DLD1 (cell line): ENCODE measurements at regions not wholly inside any gene's neighbourhood (a gene's known extent, or its start where the extent isn't known, plus 50 kb on each side); places are given as distances from the start of the nearest gene placed in this dataset.

Source experiments
- in situ Hi-C: cut with HindIII; loops from 2 replicates; pipeline ENCODE4 v1.10.0; 2017; ENCODE audit warnings: low sequenced_read_pairs

- in situ Hi-C loops: no loop called here
Measured at GRCh38 chr15:77742127-77742526, 109.4 kb upstream of the LINGO1 start.

DNA sequence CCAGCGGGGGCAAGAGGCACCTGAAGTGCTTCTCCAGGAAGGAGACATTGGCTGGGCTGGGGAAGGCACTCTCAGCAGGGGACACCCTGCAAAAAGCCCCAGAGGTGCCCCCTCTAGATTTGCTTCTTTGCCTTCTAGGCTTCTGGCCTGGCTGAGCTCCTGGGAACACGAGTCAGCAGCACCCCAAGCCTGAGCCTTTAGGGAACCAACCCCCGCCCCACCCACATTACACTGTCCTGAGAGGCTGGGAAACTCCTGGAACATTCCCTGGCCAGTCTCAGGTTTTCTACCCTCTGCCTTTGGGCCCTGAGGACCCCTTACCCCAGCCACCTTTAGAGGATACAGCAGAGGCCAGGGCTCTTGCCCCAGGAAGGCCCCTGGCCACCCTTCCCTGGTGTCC, 108.4 kb upstream of the LINGO1 start:
- in situ Hi-C loops: no loop called here

DNA sequence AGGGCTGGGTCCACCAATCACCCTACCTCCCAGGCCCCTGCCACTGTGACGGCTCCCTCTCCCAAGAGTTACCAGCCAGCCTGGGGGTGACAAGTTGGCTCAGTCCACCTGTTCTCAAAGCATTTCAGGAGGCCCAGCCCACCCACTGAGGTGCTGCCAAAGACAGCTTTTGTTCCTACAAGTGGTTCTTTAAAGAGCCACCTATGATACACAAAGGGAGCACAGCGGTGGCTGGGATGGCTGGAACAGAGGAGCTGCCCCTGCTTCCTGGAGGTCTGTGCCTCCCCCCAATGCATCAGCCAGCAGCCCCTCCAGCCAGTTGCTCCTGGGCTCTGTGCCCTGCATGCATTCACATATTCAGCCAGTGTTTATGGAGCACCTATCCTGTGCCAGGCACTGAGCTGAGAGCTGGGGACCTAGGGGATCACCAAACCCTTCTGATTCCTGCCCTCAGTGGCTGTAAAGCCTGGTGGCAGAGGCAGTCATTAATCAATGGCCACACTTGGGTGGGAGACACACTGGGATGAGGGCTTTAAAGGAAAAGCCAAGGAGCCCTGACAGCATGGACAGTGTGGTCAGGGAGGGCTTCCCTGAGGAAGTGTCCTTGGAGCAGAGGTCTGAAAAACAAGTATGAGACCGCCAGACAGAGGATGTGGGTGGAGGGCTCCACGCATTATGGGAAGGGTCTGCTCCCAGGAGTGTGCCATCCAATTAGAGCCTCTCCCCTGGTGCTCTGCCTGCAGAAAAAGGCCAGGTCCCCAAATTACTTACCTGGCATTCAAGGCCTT, 107.1 kb upstream of the LINGO1 start:
- in situ Hi-C loops: no loop called here

- in situ Hi-C loops: no loop called here
Measured at GRCh38 chr15:77738441-77739302, 106.0 kb upstream of the LINGO1 start.

DNA sequence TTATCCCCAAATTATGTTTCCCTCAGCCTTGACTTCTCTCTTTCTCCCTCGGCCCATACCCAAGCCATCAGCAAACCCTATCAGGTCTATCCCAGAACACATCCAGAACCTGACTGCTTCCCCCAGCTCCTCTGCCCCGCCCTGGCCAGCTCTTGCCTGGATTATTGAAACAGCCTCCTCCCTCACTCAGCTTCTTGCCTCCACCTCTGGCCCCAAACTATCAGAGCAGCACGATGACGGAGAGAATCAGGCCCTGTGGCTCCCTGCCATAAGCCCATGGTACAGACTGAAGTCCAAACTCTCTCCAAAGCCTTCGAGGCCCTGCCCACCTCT, 105.3 kb upstream of the LINGO1 start:
- in situ Hi-C loops: no loop called here

- in situ Hi-C loops: no loop called here
Measured at GRCh38 chr15:77737238-77738037, 104.7 kb upstream of the LINGO1 start.

DNA sequence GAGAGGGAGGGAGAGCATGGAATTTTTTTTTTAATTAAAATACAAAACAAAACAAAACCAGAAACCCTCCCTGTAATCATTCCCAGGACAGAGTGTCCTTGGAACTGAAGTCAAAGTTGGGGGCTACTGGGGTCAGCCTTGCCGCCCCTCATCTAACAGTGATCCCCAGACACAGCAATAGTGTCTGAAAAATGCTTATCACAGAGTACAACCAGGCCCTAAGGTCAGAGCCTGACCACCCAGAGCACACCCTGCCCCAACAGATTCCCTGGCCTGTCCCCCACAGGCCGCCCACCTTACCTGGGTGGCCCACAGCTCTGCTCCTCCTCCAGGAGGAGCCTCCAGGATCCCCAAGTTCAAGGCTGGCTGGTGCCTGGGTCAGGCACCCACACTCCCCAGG, 101.6 kb upstream of the LINGO1 start:
- in situ Hi-C loops: no loop called here

GRCh38 chr15:77733579-77734300, 101.0 kb upstream of the LINGO1 start:
- in situ Hi-C loops: no loop called here

DNA sequence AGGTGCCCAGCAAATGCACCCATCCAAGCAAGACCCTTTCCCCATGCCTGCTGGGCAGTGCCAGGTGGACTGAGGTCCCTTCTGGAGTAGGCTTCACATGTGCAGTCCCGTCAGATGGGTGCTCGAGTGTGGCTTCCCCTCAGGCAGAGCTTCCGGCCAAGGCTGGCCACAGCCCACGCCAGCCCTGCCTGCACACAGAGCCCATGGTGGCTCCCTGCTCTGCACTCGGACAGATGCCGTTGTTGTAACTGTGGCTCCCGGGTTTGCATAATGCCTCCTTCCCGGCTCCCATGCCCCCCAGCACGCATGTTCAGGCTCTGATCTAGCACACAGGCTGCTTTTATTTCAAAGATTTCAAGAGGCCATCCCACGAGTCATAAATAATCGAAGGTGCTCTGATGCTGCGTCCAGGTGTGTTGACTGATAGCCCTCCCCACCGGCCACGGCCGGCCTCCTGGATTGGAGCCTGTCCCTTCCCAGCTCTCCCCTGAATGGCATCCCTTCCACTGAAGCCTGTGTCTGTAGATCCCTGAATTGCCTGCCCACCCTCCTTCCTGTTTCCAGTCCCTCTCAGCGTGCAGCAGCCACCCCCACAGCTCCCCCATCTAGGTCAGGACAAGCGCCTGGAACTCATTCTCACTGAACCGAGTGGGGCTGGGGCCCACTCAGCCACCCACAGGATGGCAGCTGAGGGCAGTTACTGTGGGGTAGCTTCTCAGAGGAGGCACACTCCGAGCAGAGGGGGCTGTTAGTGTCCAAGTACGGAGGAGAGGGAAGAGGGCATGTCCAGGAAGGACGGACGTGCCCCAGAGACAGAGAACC, 100.0 kb upstream of the LINGO1 start:
- in situ Hi-C loops: no loop called here

DNA sequence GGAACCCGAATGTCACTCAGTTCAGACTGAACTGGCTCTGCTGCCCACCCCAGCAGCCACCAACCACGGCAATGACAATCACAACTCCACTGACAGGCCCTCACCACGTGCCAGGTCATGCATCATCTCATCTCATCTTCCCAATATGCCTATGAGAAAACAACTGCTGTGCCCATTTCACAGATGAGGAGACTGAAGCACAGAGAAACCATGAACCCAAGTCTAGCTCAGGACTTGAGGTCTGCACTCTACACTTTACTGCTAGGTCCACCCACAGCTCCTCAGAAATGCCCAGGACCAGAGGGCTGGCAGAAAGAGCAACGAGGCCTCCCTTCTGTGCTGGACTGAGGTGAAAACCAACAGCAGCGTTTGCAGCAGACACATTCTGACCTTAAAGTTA, 99.2 kb upstream of the LINGO1 start:
- in situ Hi-C loops: no loop called here

DNA sequence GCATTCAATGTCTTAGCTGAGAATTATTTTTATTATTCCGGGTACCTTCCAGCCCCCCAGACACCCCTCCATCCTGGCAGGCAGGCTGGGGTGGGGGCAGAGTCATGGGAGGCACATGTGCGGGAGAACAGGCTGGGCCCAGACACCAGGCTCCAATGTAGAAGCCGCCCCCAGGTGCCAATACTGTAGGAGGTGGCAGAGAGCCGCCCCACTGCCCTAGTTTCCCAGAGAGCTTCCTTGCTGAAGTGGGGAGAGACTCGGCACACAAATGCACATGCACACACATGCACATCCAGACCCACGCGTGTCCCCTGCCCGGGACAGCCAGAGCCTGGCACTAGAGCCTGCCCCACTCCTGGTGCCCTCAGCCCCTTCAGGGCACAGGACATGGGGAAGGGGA, 98.4 kb upstream of the LINGO1 start:
- in situ Hi-C loops: no loop called here

DNA sequence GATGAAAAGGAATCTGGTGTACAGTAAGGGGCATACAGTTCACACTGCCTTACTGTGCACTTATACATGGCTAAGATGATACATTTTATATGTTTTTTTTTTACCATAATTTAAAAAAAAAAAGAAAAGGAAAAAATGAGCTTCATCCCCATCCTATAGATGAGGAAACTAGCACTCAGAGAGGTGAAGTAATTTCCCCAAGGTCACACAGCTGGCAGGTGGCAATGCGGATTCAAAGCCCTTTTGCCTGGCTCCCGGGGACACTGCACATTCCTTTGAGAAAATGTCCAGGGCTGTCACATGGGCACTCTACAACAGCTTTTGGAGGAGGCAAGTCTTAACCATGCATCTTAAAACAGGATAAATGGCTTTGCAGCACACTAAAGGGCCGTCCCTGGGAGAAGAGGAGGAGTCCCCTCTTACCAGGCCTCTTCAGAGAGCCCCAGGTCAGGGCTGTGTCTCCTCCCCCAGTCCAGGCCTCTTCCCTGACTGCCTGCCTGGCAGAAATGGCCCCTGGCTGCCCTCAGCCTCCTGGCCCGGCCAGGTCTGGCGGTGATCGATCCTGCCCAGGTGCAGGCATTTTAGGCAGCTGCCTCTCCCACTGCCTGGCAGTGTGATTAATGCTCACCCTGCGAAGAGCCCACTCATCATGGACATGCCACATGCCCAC, 95.1 kb upstream of the LINGO1 start:
- in situ Hi-C loops: no loop called here

- in situ Hi-C loops: no loop called here
Measured at GRCh38 chr15:77724715-77725114, 92.0 kb upstream of the LINGO1 start.

DNA sequence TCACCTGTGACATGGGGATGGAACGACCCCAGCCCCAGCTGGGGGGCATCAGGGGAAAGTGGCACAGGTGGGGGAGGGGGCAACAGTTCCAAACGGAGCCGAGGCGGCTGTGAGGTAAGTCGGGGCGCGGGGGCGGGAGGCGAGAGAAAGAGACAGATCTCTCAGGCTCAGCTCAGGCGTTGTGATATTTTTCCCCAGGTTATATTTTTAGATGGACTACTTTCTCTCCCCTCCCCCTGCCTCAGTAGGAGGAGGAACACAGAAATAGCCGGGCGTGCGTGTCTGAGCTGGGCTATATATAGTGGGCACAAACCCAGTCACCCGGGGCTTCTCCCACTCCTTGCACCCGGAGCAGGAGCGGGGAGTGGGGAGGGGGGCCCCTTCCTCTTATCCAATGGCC, 91.0 kb upstream of the LINGO1 start:
- in situ Hi-C loops: no loop called here

GRCh38 chr15:77722759-77723460, 90.2 kb upstream of the LINGO1 start:
- in situ Hi-C loops: no loop called here

GRCh38 chr15:77721963-77722362, 89.3 kb upstream of the LINGO1 start:
- in situ Hi-C loops: no loop called here

DNA sequence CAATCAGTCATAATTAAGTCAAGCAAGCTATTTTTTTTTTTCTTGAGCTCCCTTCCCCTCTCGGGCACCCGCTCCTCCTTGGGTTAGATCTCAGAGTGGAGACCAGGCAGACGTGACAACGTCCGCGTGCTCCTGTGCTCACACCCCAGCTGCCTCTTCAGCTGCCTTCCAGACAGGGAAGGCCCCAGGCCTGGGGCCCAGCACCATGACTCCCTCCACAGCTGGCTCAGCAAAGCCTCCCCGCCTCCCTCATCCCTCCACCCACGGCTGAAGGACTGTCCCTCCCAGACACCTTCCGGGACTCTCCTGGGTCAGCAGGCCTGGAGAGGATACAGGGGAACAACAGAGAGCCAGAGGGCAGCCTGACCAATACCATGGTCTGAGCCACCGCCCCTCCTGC, 87.9 kb upstream of the LINGO1 start:
- in situ Hi-C loops: no loop called here

DNA sequence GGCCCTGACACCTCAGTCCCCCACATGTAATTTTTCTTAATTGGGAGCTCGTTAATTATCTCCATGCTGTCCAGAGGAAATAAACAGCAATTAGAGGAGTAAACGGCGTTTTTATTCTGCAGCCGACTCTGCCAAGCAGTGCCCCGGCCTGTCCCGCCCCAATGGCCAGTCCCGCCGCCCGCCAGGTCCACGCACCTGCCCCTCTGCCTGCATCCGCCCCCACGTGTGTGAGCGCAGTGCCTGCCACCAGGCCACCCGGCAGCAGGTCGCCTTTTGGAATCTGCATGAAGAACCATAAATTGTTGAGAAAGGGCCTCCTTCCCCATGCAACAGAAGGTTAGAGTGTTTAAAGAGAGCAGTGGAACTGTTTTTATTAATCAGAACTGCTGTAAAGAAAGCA, 87.5 kb upstream of the LINGO1 start:
- in situ Hi-C loops: no loop called here

- in situ Hi-C loops: no loop called here
Measured at GRCh38 chr15:77719450-77719849, 86.7 kb upstream of the LINGO1 start.
